Esophagus squamous epithelium (tissue), 4 donors: ENCODE measurements at regions not wholly inside any gene's neighbourhood (a gene's known extent, or its start where the extent isn't known, plus 50 kb on each side); places are given as distances from the start of the nearest gene placed in this dataset.

ENCODE experiments used
- POLR2A ChIP-seq, 4 donors: fragments of 450-650 bp; IDR thresholded peaks; one replicate each; pipeline ENCODE4 v1.6.1; 2017; ENCODE audit warnings: antibody characterized with exemption in 4 of 4, mild to moderate bottlenecking in 4 of 4, moderate library complexity in 3 of 4
- TF ChIP-seq, protein P1 (sequence below), 6 experiments: fragments of 450-650 bp in 4 of 6; fragments of 200-600 bp in 2 of 6; sonication (generic) in 2 of 6; IDR thresholded peaks; one replicate each; pipeline ENCODE4 v1.5.1; 2016 to 2019; ENCODE audit warnings: antibody characterized with exemption in 6 of 6, mild to moderate bottlenecking in 4 of 6, moderate library complexity in 4 of 6

DNA sequence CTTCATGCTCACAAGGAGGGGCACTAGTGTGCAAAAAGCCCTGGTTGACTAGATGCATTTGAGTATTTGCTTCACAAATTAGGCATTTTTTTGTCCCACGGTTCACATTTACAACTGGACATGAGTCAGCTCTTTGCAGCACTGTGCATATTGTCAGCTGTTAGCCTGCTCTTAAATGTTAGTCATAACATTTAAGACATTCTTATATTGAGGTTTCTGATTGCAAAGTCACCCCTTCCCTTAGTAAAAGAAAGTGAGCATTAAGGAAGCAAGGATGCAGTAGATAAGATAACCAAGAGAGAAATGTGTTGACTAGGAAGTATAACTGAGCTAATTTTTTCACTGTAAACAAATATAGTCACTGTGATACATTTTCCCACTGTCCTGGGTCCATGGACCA lies 132.6 kb upstream of the CTTNBP2NL start:
- no peak for TF ChIP-seq POLR2A (IDR thresholded peaks at IDR 0.05)
- TF ChIP-seq, protein P1, sequence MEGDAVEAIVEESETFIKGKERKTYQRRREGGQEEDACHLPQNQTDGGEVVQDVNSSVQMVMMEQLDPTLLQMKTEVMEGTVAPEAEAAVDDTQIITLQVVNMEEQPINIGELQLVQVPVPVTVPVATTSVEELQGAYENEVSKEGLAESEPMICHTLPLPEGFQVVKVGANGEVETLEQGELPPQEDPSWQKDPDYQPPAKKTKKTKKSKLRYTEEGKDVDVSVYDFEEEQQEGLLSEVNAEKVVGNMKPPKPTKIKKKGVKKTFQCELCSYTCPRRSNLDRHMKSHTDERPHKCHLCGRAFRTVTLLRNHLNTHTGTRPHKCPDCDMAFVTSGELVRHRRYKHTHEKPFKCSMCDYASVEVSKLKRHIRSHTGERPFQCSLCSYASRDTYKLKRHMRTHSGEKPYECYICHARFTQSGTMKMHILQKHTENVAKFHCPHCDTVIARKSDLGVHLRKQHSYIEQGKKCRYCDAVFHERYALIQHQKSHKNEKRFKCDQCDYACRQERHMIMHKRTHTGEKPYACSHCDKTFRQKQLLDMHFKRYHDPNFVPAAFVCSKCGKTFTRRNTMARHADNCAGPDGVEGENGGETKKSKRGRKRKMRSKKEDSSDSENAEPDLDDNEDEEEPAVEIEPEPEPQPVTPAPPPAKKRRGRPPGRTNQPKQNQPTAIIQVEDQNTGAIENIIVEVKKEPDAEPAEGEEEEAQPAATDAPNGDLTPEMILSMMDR (IDR thresholded peaks at IDR 0.05), result no peak
